GM12891 (cell line): ENCODE measurements at regions not wholly inside any gene's neighbourhood (a gene's known extent, or its start where the extent isn't known, plus 50 kb on each side); places are given as distances from the start of the nearest gene placed in this dataset.

Experiments used
- PAX5 ChIP-seq: IDR thresholded peaks from 2 replicates; pipeline ENCODE4 v1.6.1; 2011; ENCODE audit warnings: low read length, moderate library complexity, mild to moderate bottlenecking; ENCODE audit not compliant: insufficient read depth, severe bottlenecking
- POLR2A ChIP-seq: IDR thresholded peaks from 2 replicates; pipeline ENCODE4 v1.6.1; 2011; ENCODE audit warnings: low read depth, low read length, control low read depth
- POLR2AphosphoS5 ChIP-seq: IDR thresholded peaks from 2 replicates; pipeline ENCODE4 v1.6.1; 2011; ENCODE audit warnings: low read depth, low read length, control low read depth
- POU2F2 ChIP-seq: IDR thresholded peaks from 2 replicates; pipeline ENCODE4 v1.6.1; 2011; ENCODE audit warnings: low read depth, mild to moderate bottlenecking, control low read depth, low read length, moderate library complexity
- SPI1 ChIP-seq: IDR thresholded peaks from 2 replicates; pipeline ENCODE4 v1.6.1; 2011; ENCODE audit warnings: low read depth, low read length, control low read depth
- TAF1 ChIP-seq: IDR thresholded peaks from 2 replicates; pipeline ENCODE4 v1.6.1; 2011; ENCODE audit warnings: low read depth, low read length, control low read depth

DNA sequence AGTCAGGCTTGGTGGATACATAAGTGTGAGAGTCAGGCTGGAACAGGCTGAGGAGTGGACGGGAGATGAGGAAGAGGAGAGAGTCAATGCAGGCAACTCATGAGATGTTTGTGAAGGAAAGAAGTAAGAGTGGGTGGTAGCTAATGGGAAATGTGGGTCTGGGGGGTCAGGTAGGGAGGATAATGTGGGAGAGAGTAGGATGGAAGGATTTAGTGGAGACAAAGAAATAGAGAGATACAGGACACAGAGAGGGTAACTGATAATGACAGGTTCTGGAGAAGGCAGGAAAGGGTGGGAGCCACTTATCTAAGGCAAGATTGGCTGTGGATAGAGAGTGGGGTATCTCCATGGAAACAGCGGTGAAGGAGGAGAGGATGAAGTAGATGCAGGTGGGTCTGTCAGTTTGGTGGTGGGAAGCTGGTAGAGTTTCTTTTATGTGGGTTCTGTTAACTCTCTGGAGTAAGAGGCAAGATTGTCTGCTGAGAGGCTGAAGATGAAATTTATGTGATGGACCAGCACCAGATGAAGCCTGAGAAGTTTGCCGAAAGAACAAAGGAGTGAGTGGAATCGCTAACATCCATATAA is 190.6 kb upstream of the SPRED2 start:
- TF ChIP-seq POLR2AphosphoS5 (no peak), SPI1 (no peak), POLR2A (no peak), TAF1 (no peak), PAX5 (no peak), POU2F2 (no peak)
